Omental fat pad (tissue), 3 donors: ENCODE measurements at regions not wholly inside any gene's neighbourhood (a gene's known extent, or its start where the extent isn't known, plus 50 kb on each side); places are given as distances from the start of the nearest gene placed in this dataset.

Experiments
- ATAC-seq: fragments of 150-250 bp; one replicate; pipeline ENCODE4 v1.9.1; 2016; ENCODE audit warnings: mild to moderate bottlenecking, moderate library complexity; ENCODE audit not compliant: low FRiP score
- DNase-seq: peaks from one replicate; pipeline ENCODE4 v3.0.0-alpha.2; 2019; ENCODE audit warnings: low spot score
- CTCF ChIP-seq, 3 donors: fragments of 450-650 bp; IDR thresholded peaks; one replicate each; pipeline ENCODE4 v1.5.1; 2016 to 2017; ENCODE audit warnings: antibody characterized with exemption in 3 of 3, mild to moderate bottlenecking in 3 of 3, moderate library complexity in 2 of 3

DNA sequence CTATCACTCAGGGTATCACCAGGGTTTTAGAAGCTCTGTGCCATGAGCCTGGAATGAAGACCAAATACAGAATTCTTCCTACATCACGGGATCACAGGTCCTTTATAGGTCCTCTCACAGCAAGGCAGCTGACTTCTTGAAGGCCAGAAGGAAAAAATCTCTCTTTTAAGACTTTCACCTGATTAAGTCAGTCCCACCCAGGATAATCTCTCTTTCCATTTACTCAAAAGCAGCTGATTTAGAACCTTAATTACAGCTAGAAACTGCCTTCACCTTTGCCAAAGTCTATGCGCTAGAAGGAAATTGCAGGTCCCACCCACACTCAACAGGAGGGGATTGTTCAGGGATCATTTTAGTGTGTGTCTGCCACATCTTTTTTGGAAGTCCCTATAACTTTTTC lies 135.1 kb downstream of the RAB11FIP2 start:
- ATAC-seq (no peak), DNase-seq (no peak)
- no peak for TF ChIP-seq CTCF (IDR thresholded peaks at IDR 0.05)

GRCh38 chr10:117914334-117914733 lies 132.4 kb downstream of the RAB11FIP2 start:
- DNase-seq (no peak), ATAC-seq (no peak)
- TF ChIP-seq CTCF (IDR thresholded peaks at IDR 0.05), result no peak

- DNase-seq, result no peak
- no peak for ATAC-seq
- no peak for TF ChIP-seq CTCF (IDR thresholded peaks at IDR 0.05)
Measured at GRCh38 chr10:117920956-117921355, 125.8 kb downstream of the RAB11FIP2 start.

DNA sequence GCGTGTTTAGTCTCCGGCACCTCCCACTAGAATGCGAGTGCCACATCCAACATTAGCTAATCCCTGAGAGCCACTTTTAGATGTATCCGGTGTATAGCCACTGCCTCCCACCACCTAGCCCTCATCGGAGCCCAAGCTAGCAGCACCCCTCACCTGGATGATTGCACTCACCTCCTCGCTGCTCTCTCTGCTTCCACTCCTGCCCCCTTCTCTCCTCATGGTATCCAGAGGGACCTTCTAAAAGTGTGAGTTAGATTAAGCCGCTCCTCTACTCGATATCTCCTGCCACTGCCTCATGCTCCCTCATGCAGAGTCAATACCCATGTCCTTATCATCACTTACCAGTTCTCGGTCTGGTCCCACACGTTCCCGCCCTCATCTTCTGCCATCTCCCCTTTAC lies 125.3 kb downstream of the RAB11FIP2 start:
- TF ChIP-seq CTCF (IDR thresholded peaks at IDR 0.05), result no peak
- DNase-seq (no peak), ATAC-seq (no peak)

GRCh38 chr10:117924820-117925219 lies 121.9 kb downstream of the RAB11FIP2 start:
- no peak for TF ChIP-seq CTCF (IDR thresholded peaks at IDR 0.05)
- ATAC-seq (no peak), DNase-seq (no peak)

- DNase-seq (no peak), ATAC-seq (no peak)
- no peak for TF ChIP-seq CTCF (IDR thresholded peaks at IDR 0.05)
Measured at GRCh38 chr10:117925369-117925768, 121.4 kb downstream of the RAB11FIP2 start.

DNA sequence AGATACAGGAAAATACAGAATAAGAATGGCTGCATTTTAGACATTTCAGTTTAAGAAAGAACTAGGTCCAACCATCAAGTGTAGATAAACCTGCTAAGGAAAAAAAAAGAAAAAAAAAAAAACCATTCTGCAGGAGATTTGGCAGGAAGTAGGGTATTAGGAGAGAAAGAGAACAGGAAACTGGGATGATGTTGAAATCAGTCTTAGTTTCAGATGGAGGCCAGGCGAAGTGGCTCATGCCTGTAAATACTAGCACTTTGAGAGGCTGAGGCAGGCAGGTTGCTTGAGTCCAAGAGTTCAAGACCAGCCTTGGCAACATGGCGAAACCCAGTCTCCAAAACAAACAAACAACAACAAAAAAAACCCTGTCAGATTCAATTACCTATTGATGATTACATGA lies 120.2 kb downstream of the RAB11FIP2 start:
- TF ChIP-seq CTCF (IDR thresholded peaks at IDR 0.05), result no peak
- ATAC-seq (no peak), DNase-seq (no peak)
